IPS-18c (cell line): ENCODE measurements at regions not wholly inside any gene's neighbourhood (a gene's known extent, or its start where the extent isn't known, plus 50 kb on each side); places are given as distances from the start of the nearest gene placed in this dataset.

Experiments
- H3K4me3 ChIP-seq: 2 replicates; pipeline ENCODE4 v1.7.0; 2013; ENCODE audit warnings: low read depth, mild to moderate bottlenecking, low read length, moderate library complexity; ENCODE audit not compliant: insufficient read depth
- H3K9me3 ChIP-seq: one replicate; pipeline ENCODE4 v1.6.1; 2013; ENCODE audit warnings: mild to moderate bottlenecking, low read length, moderate library complexity; ENCODE audit not compliant: control insufficient read depth, insufficient read depth

DNA sequence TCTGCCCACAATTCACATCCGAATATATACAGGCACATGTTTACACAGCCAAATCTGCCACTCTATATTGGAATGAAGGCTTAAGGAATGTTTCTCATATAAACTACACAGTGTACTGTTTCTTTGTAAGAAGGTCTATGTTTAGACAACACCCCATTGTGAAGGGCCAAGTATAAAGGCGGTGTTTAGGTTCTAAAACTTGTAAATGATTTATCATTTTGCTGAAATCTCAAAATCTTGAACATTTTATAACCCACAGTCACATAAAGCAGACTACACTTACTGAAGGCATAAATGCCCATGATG lies 94.0 kb downstream of the ZNF608 start:
- H3K9me3 ChIP-seq = no peaks in the 10 kb centered on the region
- H3K4me3 ChIP-seq = no peak overlapping the region

DNA sequence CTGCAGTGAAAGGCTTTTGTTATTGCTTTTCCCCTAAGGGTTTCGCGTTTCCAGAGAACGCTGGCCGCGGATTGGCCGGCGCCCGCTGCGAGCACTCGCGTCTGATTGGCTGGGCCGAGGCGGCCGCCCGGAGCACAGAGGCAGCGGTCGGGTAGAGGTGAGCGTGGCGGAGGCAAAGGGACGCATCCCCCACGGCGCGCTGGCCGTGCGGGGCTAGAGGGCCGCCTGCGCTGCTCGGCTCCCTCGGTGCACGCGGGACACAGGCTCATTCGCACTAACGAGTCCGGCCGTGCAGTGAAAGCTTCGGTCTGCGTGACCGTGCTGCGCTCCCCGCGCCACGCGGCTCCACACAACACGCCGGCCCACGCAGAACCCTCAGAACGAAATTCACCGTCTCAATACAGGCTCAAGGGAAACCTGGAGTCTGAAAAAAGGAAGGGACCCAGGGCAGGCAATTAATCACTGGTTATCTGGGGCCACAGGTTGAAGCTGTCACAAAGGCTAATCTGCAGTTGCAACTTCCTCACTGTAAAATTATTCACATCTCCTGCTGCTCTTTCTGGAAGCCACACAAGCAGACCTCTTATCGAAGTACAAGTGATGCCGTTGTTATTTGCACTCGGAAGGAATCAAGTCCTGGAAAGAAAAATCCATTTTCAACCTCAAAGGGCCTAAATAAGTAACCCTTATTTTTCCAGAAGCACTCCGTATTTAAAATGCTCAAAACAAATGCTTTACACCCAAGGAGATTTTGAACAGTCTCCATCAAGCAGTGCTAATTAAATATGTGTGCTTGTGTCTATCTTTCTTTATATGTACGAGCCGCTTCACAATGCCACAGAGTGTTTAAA lies 94.6 kb downstream of the ZNF608 start:
- H3K9me3 ChIP-seq = no peaks in the 10 kb centered on the region
- peak overlapping the region; percentile 40; the same call in 1 of the 2 replicates for H3K4me3 ChIP-seq

DNA sequence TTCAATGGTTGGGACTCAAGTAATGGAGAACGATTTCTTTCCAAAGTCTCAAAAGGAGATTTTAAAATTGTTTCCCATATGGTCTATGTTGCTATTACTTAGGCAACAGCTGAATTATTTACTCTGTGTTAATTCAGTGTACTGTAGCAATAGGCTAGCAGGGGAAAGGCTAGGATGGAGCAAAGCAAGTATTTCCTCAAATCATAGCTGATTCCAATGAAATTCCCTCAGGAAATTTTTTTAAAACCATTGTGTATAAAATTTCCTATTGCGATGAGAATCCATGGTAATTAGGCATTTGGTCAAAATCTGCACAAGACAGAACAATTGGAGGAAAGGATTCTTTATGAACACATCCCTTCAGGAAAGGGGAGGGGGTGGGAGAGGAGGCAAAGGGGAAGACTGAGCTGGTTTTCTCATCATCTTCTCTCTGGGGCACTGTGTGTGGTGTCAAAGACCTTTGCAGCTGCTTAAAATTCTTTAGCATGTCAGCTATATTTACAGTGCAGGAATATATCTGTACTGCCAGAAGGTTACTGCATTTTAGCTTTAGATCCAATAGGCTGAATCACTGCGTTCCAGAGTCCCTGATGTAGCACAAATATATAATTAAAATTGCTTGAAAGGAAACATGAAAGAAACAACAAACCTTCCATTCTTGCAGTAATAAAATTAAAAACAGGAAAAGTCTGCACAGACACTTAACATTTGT lies 95.3 kb downstream of the ZNF608 start:
- no peaks in the 10 kb centered on the region for H3K9me3 ChIP-seq
- no peak overlapping the region; the same call in 1 of the 2 replicates for H3K4me3 ChIP-seq

DNA sequence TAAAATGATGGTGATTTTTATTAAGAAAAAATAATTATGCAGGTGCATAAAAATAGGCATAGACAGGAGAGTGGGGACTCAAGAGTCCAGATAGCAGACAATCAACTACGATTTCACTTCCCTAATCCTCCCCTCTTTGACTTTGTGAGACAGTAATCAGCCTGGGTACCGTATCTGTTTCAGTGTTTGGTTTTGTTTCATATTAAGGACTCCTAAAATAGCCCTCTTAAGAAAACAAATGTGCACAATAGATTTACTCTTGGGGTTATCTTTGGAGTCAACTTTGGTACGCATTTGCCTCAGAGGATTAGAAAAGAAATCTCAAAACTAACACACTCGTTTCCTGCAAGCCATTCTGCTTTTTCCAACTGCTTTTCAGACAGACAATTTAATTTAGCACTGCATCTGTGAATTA lies 96.3 kb downstream of the ZNF608 start:
- Histone ChIP-seq H3K9me3 (no peaks in the 10 kb centered on the region), H3K4me3 (no peak overlapping the region)

- Histone ChIP-seq H3K4me3 (no peak overlapping the region), H3K9me3 (no peaks in the 10 kb centered on the region)
Measured at GRCh38 chr5:124649491-124650146, 96.8 kb downstream of the ZNF608 start.

GRCh38 chr5:124648902-124649467 lies 97.5 kb downstream of the ZNF608 start:
- no peak overlapping the region for H3K4me3 ChIP-seq
- H3K9me3 ChIP-seq = no peaks in the 10 kb centered on the region

- H3K9me3 ChIP-seq = no peaks in the 10 kb centered on the region
- H3K4me3 ChIP-seq = no peak overlapping the region
Measured at GRCh38 chr5:124647352-124647751, 99.1 kb downstream of the ZNF608 start.

- Histone ChIP-seq H3K9me3 (no peaks in the 10 kb centered on the region), H3K4me3 (no peak overlapping the region)
Measured at GRCh38 chr5:124645396-124645795, 101.0 kb downstream of the ZNF608 start.

DNA sequence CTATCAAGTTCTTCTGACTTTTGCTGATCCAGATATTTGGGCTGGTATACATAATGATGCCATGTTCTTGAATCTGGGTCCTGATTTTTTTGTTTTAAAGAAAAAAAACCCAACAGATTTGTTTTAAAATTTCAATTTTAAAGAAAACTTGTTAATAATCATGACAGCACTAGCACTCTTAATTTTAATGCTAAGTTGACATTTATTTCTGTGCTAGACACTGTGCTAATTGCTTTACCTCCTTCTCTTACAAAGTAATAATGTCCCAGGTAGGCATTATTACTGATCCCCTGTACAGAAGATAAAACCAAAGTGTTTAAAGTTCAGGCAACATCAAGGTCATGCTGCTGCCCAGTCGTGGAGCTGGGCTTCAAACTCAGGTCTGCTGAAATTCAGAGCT lies 101.9 kb downstream of the ZNF608 start:
- Histone ChIP-seq H3K4me3 (no peak overlapping the region), H3K9me3 (no peaks in the 10 kb centered on the region)

DNA sequence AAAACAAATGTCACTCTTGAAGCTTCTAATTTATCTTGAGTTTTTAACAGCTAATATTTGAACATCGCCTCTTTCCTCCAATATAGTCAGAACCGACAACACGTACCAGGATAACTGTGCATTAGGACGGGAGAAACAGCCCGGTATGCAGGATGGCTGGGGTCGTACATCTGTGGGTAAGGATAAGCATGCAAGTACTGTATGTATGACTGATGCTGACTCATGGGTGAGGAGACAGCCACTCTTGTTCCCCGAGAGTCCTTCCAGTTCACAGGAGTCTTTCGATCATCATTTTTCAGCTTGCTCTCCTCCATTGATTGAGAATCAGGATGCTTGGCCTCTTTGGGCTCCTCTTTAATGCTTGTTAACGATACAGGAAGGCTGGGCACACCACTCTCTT lies 102.3 kb downstream of the ZNF608 start:
- Histone ChIP-seq H3K9me3 (no peaks in the 10 kb centered on the region), H3K4me3 (no peak overlapping the region)

DNA sequence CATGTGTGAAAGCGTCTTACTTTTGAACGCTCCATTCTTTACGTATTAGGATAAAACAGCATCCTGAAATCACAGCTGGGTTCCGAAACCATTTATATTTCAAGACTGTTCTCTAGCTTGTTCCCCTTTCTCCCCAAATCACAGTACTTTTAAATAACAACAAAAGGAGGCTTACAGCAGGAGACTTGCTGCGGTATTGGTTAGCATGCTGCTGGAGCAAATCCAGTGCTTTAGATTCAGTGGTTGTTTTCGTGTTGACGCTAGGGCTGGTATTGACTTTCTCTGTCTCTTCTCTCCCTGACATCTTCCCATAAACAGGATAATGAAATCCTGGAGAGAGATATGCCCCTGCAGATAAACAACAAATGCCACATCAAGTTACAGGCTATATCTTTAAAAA lies 103.1 kb downstream of the ZNF608 start:
- Histone ChIP-seq H3K4me3 (no peak overlapping the region), H3K9me3 (no peaks in the 10 kb centered on the region)

GRCh38 chr5:124642151-124642550 lies 104.3 kb downstream of the ZNF608 start:
- Histone ChIP-seq H3K4me3 (no peak overlapping the region), H3K9me3 (no peaks in the 10 kb centered on the region)

DNA sequence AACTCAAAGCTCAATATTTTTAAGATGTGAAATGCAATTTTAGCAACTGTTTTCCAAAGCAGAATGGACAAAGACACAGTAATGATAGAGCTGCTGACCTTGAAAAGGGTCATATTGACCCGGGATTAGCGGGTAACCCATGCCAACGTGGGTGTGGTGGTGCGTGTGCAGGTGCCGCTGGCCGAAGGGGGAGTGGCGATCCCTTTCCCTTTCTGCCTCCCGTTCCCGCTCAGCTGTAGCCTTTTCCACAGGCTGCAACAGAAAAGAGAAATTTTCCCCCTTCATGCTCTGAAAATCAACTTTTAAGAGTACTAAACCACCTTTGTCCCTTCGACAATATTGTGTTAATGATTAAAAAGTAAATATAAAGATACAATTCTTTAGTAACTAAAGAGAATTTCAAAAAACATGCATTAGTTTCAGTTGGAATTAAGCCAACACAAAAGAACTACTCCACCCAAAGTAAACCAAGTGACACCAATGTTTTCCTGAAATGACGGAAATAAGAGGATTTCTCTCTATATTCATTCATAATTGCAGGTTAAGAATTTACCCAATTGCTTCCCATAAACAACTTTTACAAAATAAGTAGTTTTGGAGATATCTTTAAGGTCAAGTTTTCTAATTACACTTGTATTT lies 105.2 kb downstream of the ZNF608 start:
- Histone ChIP-seq H3K4me3 (no peak overlapping the region), H3K9me3 (no peaks in the 10 kb centered on the region)

- Histone ChIP-seq H3K4me3 (no peak overlapping the region), H3K9me3 (no peaks in the 10 kb centered on the region)
Measured at GRCh38 chr5:124639095-124639665, 107.3 kb downstream of the ZNF608 start.

GRCh38 chr5:124637011-124637410 lies 109.4 kb downstream of the ZNF608 start:
- H3K9me3 ChIP-seq = no peaks in the 10 kb centered on the region

GRCh38 chr5:124634741-124635323 lies 111.6 kb downstream of the ZNF608 start:
- Histone ChIP-seq H3K4me3 (no peak overlapping the region), H3K9me3 (peaks cover 2% of the 10 kb centered on the region)

More at GRCh38 chr5:124637011-124637410, 109.4 kb downstream of the ZNF608 start:
- H3K4me3 ChIP-seq = no peak overlapping the region
